Lower leg skin (tissue), 3 donors: ENCODE measurements at regions not wholly inside any gene's neighbourhood (a gene's known extent, or its start where the extent isn't known, plus 50 kb on each side); places are given as distances from the start of the nearest gene placed in this dataset.

Experiments used
- CTCF ChIP-seq, 3 donors: fragments of 450-650 bp; IDR thresholded peaks; one replicate each; pipeline ENCODE4 v1.5.1; 2016; ENCODE audit warnings: antibody characterized with exemption in 3 of 3, mild to moderate bottlenecking in 3 of 3, moderate library complexity in 2 of 3
- POLR2A ChIP-seq, 2 donors: fragments of 450-650 bp; IDR thresholded peaks; one replicate each; pipeline ENCODE4 v1.6.1; 2016 to 2017; ENCODE audit warnings: antibody characterized with exemption in 2 of 2, mild to moderate bottlenecking in 1 of 2, moderate library complexity in 1 of 2

DNA sequence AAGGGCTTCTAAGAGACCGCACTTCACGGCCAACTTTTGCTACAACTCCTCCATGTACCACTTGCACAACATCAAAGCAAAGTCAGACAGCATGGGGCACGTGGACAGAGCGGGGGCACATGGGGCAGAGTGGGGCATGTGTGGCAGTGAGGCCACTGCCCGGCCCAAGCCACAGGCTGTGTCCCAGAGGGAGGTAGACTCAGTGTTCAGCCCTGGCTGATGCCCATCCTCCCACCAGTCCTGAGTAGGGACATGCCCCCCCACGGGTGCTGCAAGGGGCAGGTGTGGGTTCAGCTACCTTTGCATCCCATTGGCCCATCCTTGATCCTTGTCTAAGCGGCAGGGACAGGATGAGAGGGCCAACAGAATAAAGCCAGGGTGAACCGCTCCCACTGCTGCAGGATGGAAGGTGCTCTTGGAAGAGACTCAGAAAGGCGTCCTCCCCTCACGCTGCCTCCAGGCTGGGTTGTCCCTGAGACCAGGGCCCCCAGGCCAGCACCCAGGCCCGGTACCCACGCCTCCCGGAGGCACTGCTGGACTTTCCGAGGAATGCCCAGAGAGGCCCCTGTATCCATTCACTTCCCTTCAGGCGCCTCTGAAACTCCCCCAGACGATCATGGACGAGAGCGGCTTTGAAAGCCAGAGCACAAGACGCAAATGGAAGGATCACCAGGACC lies 218.2 kb downstream of the NDUFA10 start:
- TF ChIP-seq CTCF (IDR thresholded peaks at IDR 0.05) = no peak
- TF ChIP-seq POLR2A (IDR thresholded peaks at IDR 0.05) = no peak
